NCI-H2029 treated with DMSO at 0.1 percent for 48 hours (cell line): ENCODE measurements at regions not wholly inside any gene's neighbourhood (a gene's known extent, or its start where the extent isn't known, plus 50 kb on each side); places are given as distances from the start of the nearest gene placed in this dataset.

ENCODE experiments used
- DNase-seq: peaks from one replicate; lab custom pipeline; 2025; lab: John Stamatoyannopoulos, UW

GRCh38 chr9:14395317-14396082, 81.6 kb upstream of the NFIB start:
- DNase-seq: no peak

DNA sequence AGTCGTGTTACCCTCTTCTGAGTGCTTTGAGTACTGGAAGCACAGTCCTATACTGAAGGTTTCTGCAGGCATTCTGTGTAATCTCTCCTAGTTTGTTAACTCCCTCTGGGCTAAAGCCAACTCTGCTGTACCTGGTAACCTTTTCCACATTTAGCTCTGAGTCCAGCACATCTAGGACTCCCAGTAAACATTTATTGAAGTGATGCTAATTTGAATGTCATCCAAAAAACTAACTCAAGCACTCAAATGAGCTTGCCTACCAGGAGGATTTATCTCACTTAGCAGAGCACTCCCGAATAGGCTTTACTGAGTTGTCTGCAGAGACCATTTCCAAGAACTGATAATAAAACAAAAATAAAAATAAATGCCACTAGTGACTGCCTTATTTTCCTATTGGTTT, 79.5 kb upstream of the NFIB start:
- DNase-seq: no peak

GRCh38 chr9:14391620-14392019, 77.7 kb upstream of the NFIB start:
- no peak for DNase-seq

GRCh38 chr9:14389657-14390056, 75.7 kb upstream of the NFIB start:
- no peak for DNase-seq

DNA sequence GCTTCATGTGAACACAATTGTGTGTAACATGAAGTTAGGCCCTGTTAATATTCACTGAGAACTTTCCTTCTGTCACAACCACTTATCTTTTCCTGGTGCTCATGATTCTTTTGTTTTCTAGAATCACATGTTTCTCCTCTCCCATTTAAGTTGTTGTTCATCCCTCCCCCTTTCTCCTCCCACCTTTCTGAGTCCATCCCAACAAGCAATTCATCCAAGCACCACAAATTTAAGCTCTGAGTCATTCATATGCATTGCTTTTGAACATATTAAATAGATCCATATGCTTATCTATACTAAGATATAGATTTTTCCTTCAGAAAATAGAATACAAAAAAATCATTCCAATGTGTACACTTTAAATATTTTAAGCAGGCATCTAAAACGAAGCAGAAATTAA, 75.2 kb upstream of the NFIB start:
- DNase-seq: no peak

DNA sequence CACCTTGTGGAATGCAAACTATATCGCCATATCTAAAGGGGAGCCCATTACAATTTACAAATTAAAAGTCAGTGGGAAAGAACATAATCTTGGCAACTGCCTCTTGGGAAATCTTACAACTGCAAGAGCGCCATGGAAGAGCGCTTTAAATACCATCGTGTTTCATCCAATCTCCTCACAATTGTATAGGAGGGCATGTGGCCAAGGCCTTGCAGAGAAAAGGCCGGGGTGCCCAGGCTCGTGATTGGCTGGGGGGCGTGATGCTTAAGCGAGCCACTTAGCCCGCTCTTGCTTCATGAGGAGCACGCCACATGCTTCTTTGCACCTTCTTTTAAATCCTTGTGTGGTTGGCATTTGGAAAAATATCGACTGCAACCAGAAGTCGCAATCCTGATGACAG, 69.8 kb upstream of the NFIB start:
- no peak for DNase-seq

DNA sequence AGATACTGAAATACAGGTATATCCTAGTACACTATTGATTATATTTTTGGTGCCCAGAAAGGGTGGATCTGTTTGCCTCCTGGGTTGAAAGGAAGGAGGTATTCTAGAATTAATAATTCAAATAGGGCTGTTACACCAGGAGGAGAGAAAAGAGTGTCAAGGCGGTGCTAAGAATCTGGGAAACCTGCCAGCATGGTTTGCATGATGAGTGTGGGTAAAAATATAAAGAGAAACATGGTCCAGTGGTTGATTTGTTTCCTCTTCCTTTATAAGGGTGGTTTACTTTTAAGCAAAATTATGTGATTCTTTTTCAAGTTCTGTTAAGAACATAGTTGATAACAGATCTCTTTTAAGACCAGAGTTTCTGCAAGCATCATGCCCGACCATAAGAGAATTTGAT, 69.4 kb upstream of the NFIB start:
- no peak for DNase-seq

- no peak for DNase-seq
Measured at GRCh38 chr9:14380061-14380836, 66.3 kb upstream of the NFIB start.

- no peak for DNase-seq
Measured at GRCh38 chr9:14379280-14379679, 65.3 kb upstream of the NFIB start.

GRCh38 chr9:14373706-14374105, 59.8 kb upstream of the NFIB start:
- DNase-seq: no peak

DNA sequence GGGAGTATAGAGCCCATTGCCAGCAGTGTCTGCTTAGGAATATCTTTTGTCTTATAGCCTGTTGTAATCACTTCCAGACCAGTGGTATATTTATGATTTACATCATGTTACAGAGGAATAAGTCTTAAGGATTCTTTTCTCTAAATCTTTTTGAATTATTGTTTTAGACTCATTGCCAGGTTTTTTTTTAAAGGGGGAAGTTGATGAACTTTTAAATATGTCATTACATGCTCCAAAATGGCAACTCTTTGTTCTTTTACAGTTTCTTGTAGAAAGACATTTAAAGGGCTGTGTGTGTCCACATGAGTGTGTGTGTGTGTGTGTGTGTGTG, 59.4 kb upstream of the NFIB start:
- DNase-seq: no peak

DNA sequence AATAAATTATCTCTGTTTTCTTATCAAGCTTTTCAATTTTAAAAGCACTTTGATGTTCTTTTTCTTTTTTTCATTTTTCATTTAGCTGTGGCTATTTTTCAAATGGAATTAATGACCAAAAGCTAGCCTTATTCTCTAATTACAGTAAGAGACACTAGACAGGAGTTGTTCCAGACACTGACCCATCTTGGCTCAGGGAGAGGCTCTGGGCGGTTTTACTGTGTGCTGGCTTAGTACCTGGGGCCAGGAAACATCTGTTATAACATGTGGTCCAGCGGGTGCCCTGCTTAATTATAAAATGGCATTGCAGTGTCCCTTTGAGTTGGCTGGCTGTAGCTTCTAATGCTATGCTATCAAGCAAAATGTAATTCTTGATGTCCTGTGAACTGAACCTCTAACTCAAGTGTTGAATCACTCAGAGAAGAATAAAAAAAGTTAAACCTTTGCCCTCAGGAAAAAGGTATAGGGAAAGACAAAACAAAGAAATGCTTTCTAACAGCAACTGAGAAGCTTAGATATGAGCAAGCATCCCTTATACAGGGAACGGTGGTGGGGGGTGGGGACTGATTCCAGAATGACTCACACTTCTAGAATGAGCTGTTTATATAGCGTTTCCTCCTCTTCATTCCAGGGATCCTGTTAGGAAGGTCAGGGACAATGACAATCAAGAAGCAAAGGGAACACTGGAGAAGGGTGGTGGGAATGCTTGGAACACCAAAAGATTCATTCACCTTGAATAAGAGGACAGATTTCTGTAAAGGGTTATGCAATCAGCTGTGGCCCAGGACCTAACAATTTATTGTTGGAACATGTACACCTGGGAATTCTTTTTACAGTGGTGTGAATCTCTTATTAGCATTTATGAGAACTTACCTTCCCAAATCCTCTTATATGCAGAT, 58.7 kb upstream of the NFIB start:
- no peak for DNase-seq

- no peak for DNase-seq
Measured at GRCh38 chr9:14369011-14369410, 55.1 kb upstream of the NFIB start.

DNA sequence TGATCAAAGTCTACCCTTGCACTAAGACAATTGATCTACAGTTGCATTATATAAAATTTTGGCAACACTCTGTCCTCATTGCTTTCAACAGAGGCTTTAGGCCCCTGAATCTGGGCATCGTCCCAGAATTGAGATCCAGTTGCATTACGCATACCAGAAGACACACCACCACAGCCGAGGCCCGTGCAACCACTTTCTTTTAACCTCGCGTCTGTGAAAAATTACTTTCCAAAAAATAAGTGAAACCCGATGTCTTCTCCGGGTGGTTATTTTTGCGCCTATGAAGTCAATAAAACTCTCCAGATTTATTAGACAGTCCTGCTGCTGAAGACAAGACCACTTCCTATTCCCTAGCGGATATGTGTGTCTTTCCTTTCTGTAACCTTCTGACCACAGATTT, 52.1 kb upstream of the NFIB start:
- DNase-seq: no peak

DNA sequence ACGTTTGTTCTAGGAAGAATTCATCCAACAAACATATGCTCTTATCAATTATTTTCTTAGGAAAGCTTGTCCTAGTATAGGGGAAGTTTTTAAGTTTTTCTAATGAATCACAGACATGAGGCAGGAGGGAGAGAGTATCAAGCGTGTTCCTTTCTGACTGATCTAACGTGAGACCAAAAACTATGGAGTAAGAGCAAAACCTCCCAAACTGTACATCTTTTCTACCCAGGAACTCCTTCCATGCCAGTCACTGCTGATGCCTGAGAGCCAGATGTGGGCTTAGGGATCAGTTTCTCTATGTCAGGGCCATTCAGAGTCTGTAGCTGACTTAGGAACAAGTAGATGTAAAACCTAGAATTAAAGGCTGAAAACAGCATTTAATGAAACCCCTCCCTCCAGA, 51.7 kb upstream of the NFIB start:
- no peak for DNase-seq
